Uterus (tissue), 2 donors: ENCODE measurements at regions not wholly inside any gene's neighbourhood (a gene's known extent, or its start where the extent isn't known, plus 50 kb on each side); places are given as distances from the start of the nearest gene placed in this dataset.

Experiments used
- CTCF ChIP-seq, 4 experiments: fragments of 200-600 bp in 2 of 4; fragments of 450-650 bp in 2 of 4; sonication (generic) in 2 of 4; IDR thresholded peaks; one replicate each; pipeline ENCODE4 v1.5.1; 2016 to 2019; ENCODE audit warnings: antibody characterized with exemption in 4 of 4, mild to moderate bottlenecking in 2 of 4, moderate library complexity in 1 of 4
- POLR2A ChIP-seq, 2 donors: fragments of 450-650 bp; IDR thresholded peaks; one replicate each; pipeline ENCODE4 v1.6.1; 2016; ENCODE audit warnings: antibody characterized with exemption in 2 of 2, mild to moderate bottlenecking in 1 of 2, moderate library complexity in 1 of 2

GRCh38 chr3:117263745-117264144 lies 554.2 kb downstream of the TUSC7 start:
- TF ChIP-seq POLR2A (IDR thresholded peaks at IDR 0.05) (no peak), CTCF (IDR thresholded peaks at IDR 0.05) (no peak)
